Mesothelial cell of epicardium (in vitro differentiated cells): ENCODE measurements at regions not wholly inside any gene's neighbourhood (a gene's known extent, or its start where the extent isn't known, plus 50 kb on each side); places are given as distances from the start of the nearest gene placed in this dataset.

Experiments
- DNase-seq, 2 experiments: peaks; one replicate each; pipeline ENCODE4 v3.0.0; 2021; ENCODE audit warnings: low spot score in 2 of 2; ENCODE audit not compliant: unreplicated experiment in 2 of 2
- H3K27ac Mint-ChIP-seq: 2 replicates; pipeline ENCODE4 v1.8.0; 2021; ENCODE audit warnings: mixed read lengths
- H3K27me3 Mint-ChIP-seq: 2 replicates; pipeline ENCODE4 v1.8.0; 2021; ENCODE audit warnings: low read depth, mixed read lengths
- H3K36me3 Mint-ChIP-seq: 2 replicates; pipeline ENCODE4 v1.8.0; 2021; ENCODE audit warnings: mixed read lengths
- H3K4me1 Mint-ChIP-seq: 2 replicates; pipeline ENCODE4 v1.8.0; 2021; ENCODE audit warnings: mixed read lengths
- H3K4me3 Mint-ChIP-seq: 2 replicates; pipeline ENCODE4 v1.8.0; 2021; ENCODE audit warnings: mild to moderate bottlenecking, moderate library complexity, mixed read lengths
- H3K9me3 Mint-ChIP-seq: 2 replicates; pipeline ENCODE4 v1.8.0; 2021; ENCODE audit warnings: mixed read lengths
- CTCF ChIP-seq: fragments of 200-600 bp; sonication (generic); IDR thresholded peaks from one replicate; pipeline ENCODE4 v1.5.0; 2021; ENCODE audit warnings: antibody characterized with exemption; ENCODE audit not compliant: unreplicated experiment

GRCh38 chr4:53932796-53933610, 131.4 kb downstream of the CHIC2 start:
- Mint-ChIP-seq H3K27me3 (peaks cover 8% of the 10 kb centered on the region), H3K36me3 (no peaks in the 10 kb centered on the region), H3K9me3 (no peaks in the 10 kb centered on the region), H3K4me3 (no peak overlapping the region), H3K4me1 (peaks cover 8% of the 10 kb centered on the region), H3K27ac (no peak overlapping the region)
- no peak for DNase-seq
- TF ChIP-seq CTCF, result no peak

- Mint-ChIP-seq H3K27me3 (peaks cover 10% of the 10 kb centered on the region), H3K4me3 (no peak overlapping the region), H3K27ac (no peak overlapping the region), H3K36me3 (no peaks in the 10 kb centered on the region), H3K9me3 (no peaks in the 10 kb centered on the region), H3K4me1 (peaks cover 6% of the 10 kb centered on the region)
- no peak for DNase-seq
- no peak for TF ChIP-seq CTCF
These were observed 132.9 kb downstream of the CHIC2 start for GRCh38 chr4:53931461-53931961.

GRCh38 chr4:53929955-53930798, 134.2 kb downstream of the CHIC2 start:
- H3K4me1 Mint-ChIP-seq, result peaks cover 6% of the 10 kb centered on the region
- no peaks in the 10 kb centered on the region for H3K9me3 Mint-ChIP-seq
- no peak overlapping the region for H3K4me3 Mint-ChIP-seq
- DNase-seq, result peak in 1 of 2 experiments; percentile 60
- H3K27ac Mint-ChIP-seq, result no peak overlapping the region
- peak; percentile 53 for TF ChIP-seq CTCF
- peaks cover 8% of the 10 kb centered on the region for H3K27me3 Mint-ChIP-seq
- H3K36me3 Mint-ChIP-seq, result no peaks in the 10 kb centered on the region

- TF ChIP-seq CTCF, result no peak
- no peak for DNase-seq
- Mint-ChIP-seq H3K4me1 (peaks cover 12% of the 10 kb centered on the region), H3K27ac (no peak overlapping the region), H3K27me3 (peaks cover 12% of the 10 kb centered on the region), H3K36me3 (no peaks in the 10 kb centered on the region), H3K4me3 (no peak overlapping the region), H3K9me3 (no peaks in the 10 kb centered on the region)
These were observed 135.1 kb downstream of the CHIC2 start for GRCh38 chr4:53929311-53929710.

- Mint-ChIP-seq H3K27me3 (peaks cover 12% of the 10 kb centered on the region), H3K4me1 (peaks cover 15% of the 10 kb centered on the region), H3K27ac (no peak overlapping the region), H3K9me3 (no peaks in the 10 kb centered on the region), H3K4me3 (no peak overlapping the region), H3K36me3 (no peaks in the 10 kb centered on the region)
- DNase-seq, result no peak
- TF ChIP-seq CTCF, result no peak
These were observed 135.6 kb downstream of the CHIC2 start for GRCh38 chr4:53928825-53929224.
